ENCODE measurements at regions not wholly inside any gene's neighbourhood (a gene's known extent, or its start where the extent isn't known, plus 50 kb on each side); places are given as distances from the start of the nearest gene placed in this dataset.

GRCh38 chr13:64725492-64725891, 2504.6 kb downstream of the PCDH9 start:
- intact Hi-C loops (cut with DNase I) = no loop called here
- H3K36me3 ChIP-seq = no peaks in the 10 kb centered on the region
- no peaks in the 10 kb centered on the region for H3K9me3 ChIP-seq
- no peak for DNase-seq
- no peaks in the 10 kb centered on the region for H3K4me1 ChIP-seq
- H3K27ac ChIP-seq = no peak overlapping the region
- H3K4me3 ChIP-seq (replicated peaks in 1 of 3) = no peak overlapping the region
- TF ChIP-seq CTCF (IDR thresholded peaks at IDR 0.05) (no peak), POLR2A (IDR thresholded peaks at IDR 0.05) (no peak)
- WGBS, 2 donors = 87 to 90% methylated on average over 7 of the region's 7 CpGs
- H3K27me3 ChIP-seq = no peaks in the 10 kb centered on the region

- no peak overlapping the region for H3K4me3 ChIP-seq (replicated peaks in 1 of 3)
- WGBS, 2 donors = 44 to 73% methylated on average over 2 of the region's 2 CpGs
- H3K9me3 ChIP-seq = no peaks in the 10 kb centered on the region
- intact Hi-C loops (cut with DNase I) = no loop called here
- H3K27me3 ChIP-seq = no peaks in the 10 kb centered on the region
- TF ChIP-seq POLR2A (IDR thresholded peaks at IDR 0.05) (no peak), CTCF (IDR thresholded peaks at IDR 0.05) (no peak)
- no peaks in the 10 kb centered on the region for H3K4me1 ChIP-seq
- no peaks in the 10 kb centered on the region for H3K36me3 ChIP-seq
- no peak overlapping the region for H3K27ac ChIP-seq
- DNase-seq = no peak
These were observed 2506.4 kb downstream of the PCDH9 start for GRCh38 chr13:64723724-64724123.

GRCh38 chr13:64718116-64718515, 2512.0 kb downstream of the PCDH9 start:
- H3K27ac ChIP-seq = no peak overlapping the region
- no peak overlapping the region for H3K4me3 ChIP-seq (replicated peaks in 1 of 3)
- 41 to 47% methylated on average over 2 of the region's 2 CpGs for WGBS, 2 donors
- no peaks in the 10 kb centered on the region for H3K9me3 ChIP-seq
- TF ChIP-seq POLR2A (IDR thresholded peaks at IDR 0.05) = no peak
- no peak for TF ChIP-seq CTCF (IDR thresholded peaks at IDR 0.05)
- H3K27me3 ChIP-seq = no peaks in the 10 kb centered on the region
- no peaks in the 10 kb centered on the region for H3K4me1 ChIP-seq
- intact Hi-C loops (cut with DNase I) = no loop called here
- DNase-seq = no peak
- H3K36me3 ChIP-seq = no peaks in the 10 kb centered on the region

- no peaks in the 10 kb centered on the region for H3K9me3 ChIP-seq
- no peak for DNase-seq
- H3K27ac ChIP-seq = no peak overlapping the region
- no peak for TF ChIP-seq POLR2A (IDR thresholded peaks at IDR 0.05)
- TF ChIP-seq CTCF (IDR thresholded peaks at IDR 0.05) = no peak
- no peaks in the 10 kb centered on the region for H3K36me3 ChIP-seq
- intact Hi-C loops (cut with DNase I) = no loop called here
- no peak overlapping the region for H3K4me3 ChIP-seq (replicated peaks in 1 of 3)
- no peaks in the 10 kb centered on the region for H3K27me3 ChIP-seq
- H3K4me1 ChIP-seq = no peaks in the 10 kb centered on the region
- 59 to 65% methylated on average over 2 of the region's 2 CpGs for WGBS, 2 donors
These were observed 2513.2 kb downstream of the PCDH9 start for GRCh38 chr13:64716936-64717335.

- intact Hi-C loops (cut with DNase I) = no loop called here
- Histone ChIP-seq H3K27ac (no peak overlapping the region), H3K36me3 (no peaks in the 10 kb centered on the region), H3K9me3 (no peaks in the 10 kb centered on the region), H3K27me3 (no peaks in the 10 kb centered on the region), H3K4me1 (no peaks in the 10 kb centered on the region), H3K4me3 (replicated peaks in 1 of 3) (no peak overlapping the region)
- WGBS, 2 donors = 67 to 77% methylated on average over 6 of the region's 6 CpGs
- TF ChIP-seq CTCF (IDR thresholded peaks at IDR 0.05) = no peak
- TF ChIP-seq POLR2A (IDR thresholded peaks at IDR 0.05) = no peak
- DNase-seq = no peak
These were observed 2521.1 kb downstream of the PCDH9 start for GRCh38 chr13:64709079-64709478.
